ENCODE measurements at regions not wholly inside any gene's neighbourhood (a gene's known extent, or its start where the extent isn't known, plus 50 kb on each side); places are given as distances from the start of the nearest gene placed in this dataset.

GRCh38 chr3:151638555-151639417, 94.9 kb upstream of the AADACL2 start:
- Histone ChIP-seq H3K27ac (ENCODE audit: low read length) (no peak overlapping the region), H3K36me3 (ENCODE audit: control insufficient read depth, insufficient read depth, low read length) (no peaks in the 10 kb centered on the region), H3K27me3 (ENCODE audit: control insufficient read depth, insufficient read depth, low read length) (no peaks in the 10 kb centered on the region), H3K4me3 (ENCODE audit: low read depth in 2 of 2, low read length in 2 of 2) (no peak overlapping the region), H3K4me1 (ENCODE audit: control insufficient read depth, insufficient read depth, low read length) (no peaks in the 10 kb centered on the region), H3K9me3 (ENCODE audit: control insufficient read depth, insufficient read depth, low read depth, low read length) (no peaks in the 10 kb centered on the region)
- no TSS peak for BruUV-seq (replicated peaks)
- DNase-seq (ENCODE audit: low read depth, low spot score) (no peak), ATAC-seq (no peak)
- in situ Hi-C loops (cut with HindIII; ENCODE audit: low pct_unique_long_range_greater_than_20kb, low sequenced_read_pairs) = no loop called here
- TF ChIP-seq REST (IDR thresholded peaks at IDR 0.05; ENCODE audit: insufficient read depth in 1 of 2, low read depth in 2 of 2, low read length in 1 of 2) (no peak), TCF7L2 (IDR thresholded peaks at IDR 0.05; ENCODE audit: low read depth, low read length) (no peak), SIN3A (IDR thresholded peaks at IDR 0.05; ENCODE audit: borderline replicate concordance, insufficient read depth, low read depth, low read length) (no peak), POLR2AphosphoS5 (IDR thresholded peaks at IDR 0.05; ENCODE audit: low read depth, low read length) (no peak)
- TF ChIP-seq, protein P1, sequence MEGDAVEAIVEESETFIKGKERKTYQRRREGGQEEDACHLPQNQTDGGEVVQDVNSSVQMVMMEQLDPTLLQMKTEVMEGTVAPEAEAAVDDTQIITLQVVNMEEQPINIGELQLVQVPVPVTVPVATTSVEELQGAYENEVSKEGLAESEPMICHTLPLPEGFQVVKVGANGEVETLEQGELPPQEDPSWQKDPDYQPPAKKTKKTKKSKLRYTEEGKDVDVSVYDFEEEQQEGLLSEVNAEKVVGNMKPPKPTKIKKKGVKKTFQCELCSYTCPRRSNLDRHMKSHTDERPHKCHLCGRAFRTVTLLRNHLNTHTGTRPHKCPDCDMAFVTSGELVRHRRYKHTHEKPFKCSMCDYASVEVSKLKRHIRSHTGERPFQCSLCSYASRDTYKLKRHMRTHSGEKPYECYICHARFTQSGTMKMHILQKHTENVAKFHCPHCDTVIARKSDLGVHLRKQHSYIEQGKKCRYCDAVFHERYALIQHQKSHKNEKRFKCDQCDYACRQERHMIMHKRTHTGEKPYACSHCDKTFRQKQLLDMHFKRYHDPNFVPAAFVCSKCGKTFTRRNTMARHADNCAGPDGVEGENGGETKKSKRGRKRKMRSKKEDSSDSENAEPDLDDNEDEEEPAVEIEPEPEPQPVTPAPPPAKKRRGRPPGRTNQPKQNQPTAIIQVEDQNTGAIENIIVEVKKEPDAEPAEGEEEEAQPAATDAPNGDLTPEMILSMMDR (IDR thresholded peaks at IDR 0.05) = no peak
- intact Hi-C loops (cut with micrococcal nuclease; ENCODE audit: unreplicated experiment) = no loop called here
- POLR2A ChIA-PET = no interaction called here
- CTCF ChIA-PET = interaction anchor here (0.7 kb wide), 1 partner anchor 422 kb away, joined by 5 read pairs; no protein-coding TSS in a partner anchor

DNA sequence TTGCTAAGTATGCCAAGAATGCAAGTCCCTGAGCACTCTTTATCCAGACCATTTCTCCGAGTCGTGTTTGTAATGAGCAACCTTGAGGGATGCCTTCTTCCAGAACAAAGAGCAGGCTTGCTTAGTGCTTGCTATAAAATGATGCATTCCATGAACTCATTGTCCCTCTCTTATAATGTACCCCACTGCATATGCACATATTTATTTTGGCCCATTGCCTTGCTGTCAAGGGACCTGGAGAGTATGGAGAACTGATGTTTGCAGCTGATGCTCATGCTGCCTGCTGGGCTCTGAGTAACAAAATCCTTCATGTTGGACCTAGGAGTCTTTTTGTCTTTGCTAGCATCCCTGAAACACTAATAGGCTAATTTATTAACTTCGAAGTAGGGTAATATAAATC, 97.8 kb upstream of the AADACL2 start:
- in situ Hi-C loops (cut with HindIII; ENCODE audit: low pct_unique_long_range_greater_than_20kb, low sequenced_read_pairs) = no loop called here
- BruUV-seq (replicated peaks) = no TSS peak
- H3K27ac ChIP-seq (ENCODE audit: low read length) = no peak overlapping the region
- no peak for ATAC-seq
- H3K9me3 ChIP-seq (ENCODE audit: control insufficient read depth, insufficient read depth, low read depth, low read length) = no peaks in the 10 kb centered on the region
- no peaks in the 10 kb centered on the region for H3K27me3 ChIP-seq (ENCODE audit: control insufficient read depth, insufficient read depth, low read length)
- TF ChIP-seq SIN3A (IDR thresholded peaks at IDR 0.05; ENCODE audit: borderline replicate concordance, insufficient read depth, low read depth, low read length) (no peak), TCF7L2 (IDR thresholded peaks at IDR 0.05; ENCODE audit: low read depth, low read length) (no peak), REST (IDR thresholded peaks at IDR 0.05; ENCODE audit: insufficient read depth in 1 of 2, low read depth in 2 of 2, low read length in 1 of 2) (no peak), POLR2AphosphoS5 (IDR thresholded peaks at IDR 0.05; ENCODE audit: low read depth, low read length) (no peak)
- TF ChIP-seq, protein P1 (IDR thresholded peaks at IDR 0.05) = no peak
- CTCF ChIA-PET = no interaction called here
- H3K36me3 ChIP-seq (ENCODE audit: control insufficient read depth, insufficient read depth, low read length) = no peaks in the 10 kb centered on the region
- DNase-seq (ENCODE audit: low read depth, low spot score) = no peak
- POLR2A ChIA-PET = no interaction called here
- H3K4me3 ChIP-seq (ENCODE audit: low read depth in 2 of 2, low read length in 2 of 2) = no peak overlapping the region
- no peaks in the 10 kb centered on the region for H3K4me1 ChIP-seq (ENCODE audit: control insufficient read depth, insufficient read depth, low read length)
- intact Hi-C loops (cut with micrococcal nuclease; ENCODE audit: unreplicated experiment) = no loop called here
